Hepatocyte (in vitro differentiated cells): ENCODE measurements at regions not wholly inside any gene's neighbourhood (a gene's known extent, or its start where the extent isn't known, plus 50 kb on each side); places are given as distances from the start of the nearest gene placed in this dataset.

Experiments
- DNase-seq: peaks from one replicate; pipeline ENCODE4 v3.0.0-alpha.2; 2016; ENCODE audit warnings: low spot score
- H2AFZ ChIP-seq: fragments of 200-600 bp; sonication (generic); 2 replicates; pipeline ENCODE4 v1.6.0; 2016; ENCODE audit warnings: antibody characterized with exemption, mild to moderate bottlenecking
- H3K27ac ChIP-seq: fragments of 200-600 bp; sonication (generic); 2 replicates; pipeline ENCODE4 v1.5.1; 2016; ENCODE audit warnings: mild to moderate bottlenecking
- H3K27me3 ChIP-seq: fragments of 200-600 bp; sonication (generic); 2 replicates; pipeline ENCODE4 v1.6.1; 2016
- H3K36me3 ChIP-seq: fragments of 200-600 bp; sonication (generic); replicated peaks from 2 replicates; pipeline ENCODE4 v1.5.1; 2016; ENCODE audit warnings: low read depth; ENCODE audit not compliant: insufficient read depth
- H3K4me1 ChIP-seq: fragments of 200-600 bp; sonication (generic); 2 replicates; pipeline ENCODE4 v1.5.1; 2016; ENCODE audit warnings: mild to moderate bottlenecking, moderate library complexity; ENCODE audit not compliant: insufficient read depth
- H3K4me2 ChIP-seq: fragments of 200-600 bp; sonication (generic); 2 replicates; pipeline ENCODE4 v1.6.0; 2016
- H3K4me3 ChIP-seq: fragments of 200-600 bp; sonication (generic); 2 replicates; pipeline ENCODE4 v1.5.1; 2016; ENCODE audit warnings: mild to moderate bottlenecking
- H3K79me2 ChIP-seq: fragments of 200-600 bp; sonication (generic); 2 replicates; pipeline ENCODE4 v1.6.0; 2017; ENCODE audit warnings: mild to moderate bottlenecking
- H3K9me2 ChIP-seq: fragments of 200-600 bp; sonication (generic); replicated peaks from 2 replicates; pipeline ENCODE4 v1.6.0; 2017; ENCODE audit warnings: mild to moderate bottlenecking; ENCODE audit not compliant: insufficient read depth
- H3K9me3 ChIP-seq: fragments of 200-600 bp; sonication (generic); 2 replicates; pipeline ENCODE4 v1.5.1; 2016; ENCODE audit warnings: low read depth, mild to moderate bottlenecking
- H4K20me1 ChIP-seq: fragments of 200-600 bp; sonication (generic); 2 replicates; pipeline ENCODE4 v1.6.0; 2016; ENCODE audit warnings: mild to moderate bottlenecking; ENCODE audit not compliant: insufficient read depth, poor library complexity, severe bottlenecking
- EZH2 ChIP-seq: fragments of 200-600 bp; sonication (generic); IDR thresholded peaks from 2 replicates; pipeline ENCODE4 v1.6.1; 2016; ENCODE audit warnings: antibody characterized with exemption, mild to moderate bottlenecking, borderline replicate concordance
- EZH2phosphoT487 ChIP-seq: fragments of 200-600 bp; sonication (generic); IDR thresholded peaks from one replicate; pipeline ENCODE4 v1.6.1; 2018; ENCODE audit warnings: antibody characterized with exemption, mild to moderate bottlenecking, low read depth, moderate library complexity; ENCODE audit not compliant: unreplicated experiment, severe bottlenecking
- WGBS: methylation state at CpG from one replicate; pipeline ENCODE4 v1.1.6; 2016; ENCODE audit warnings: low lambda C conversion rate; ENCODE audit errors: missing lambda C conversion rate; 5-methylcytosine and 5-hydroxymethylcytosine counted together
- TF ChIP-seq, protein P1 (sequence below): fragments of 200-600 bp; sonication (generic); IDR thresholded peaks from 2 replicates; pipeline ENCODE4 v1.5.1; 2016; ENCODE audit warnings: antibody characterized with exemption, mild to moderate bottlenecking; ENCODE audit not compliant: poor library complexity

DNA sequence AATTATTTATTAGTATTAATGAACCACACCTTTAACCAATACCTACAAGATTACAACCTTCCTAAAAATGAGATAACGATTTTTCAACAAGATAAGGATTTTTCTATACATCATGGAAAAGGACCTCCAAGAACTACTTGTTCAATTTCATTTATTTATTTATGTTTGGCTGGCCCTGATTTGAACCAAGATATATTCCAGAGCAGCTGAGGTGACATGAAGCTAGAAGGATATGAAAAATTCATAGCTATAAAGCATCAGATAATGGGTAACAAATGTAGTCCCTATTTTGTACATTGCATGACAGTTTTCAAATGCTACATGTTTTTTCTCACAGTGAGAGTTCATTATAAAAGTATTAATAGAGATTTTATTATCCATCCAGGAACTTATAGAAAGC, 798.5 kb upstream of the ARRDC3 start:
- DNase-seq, result no peak
- Histone ChIP-seq H4K20me1 (no peaks in the 10 kb centered on the region), H3K9me3 (no peaks in the 10 kb centered on the region), H3K27me3 (no peaks in the 10 kb centered on the region), H3K79me2 (no peaks in the 10 kb centered on the region), H3K27ac (no peak overlapping the region), H3K4me2 (no peak overlapping the region), H3K36me3 (no peaks in the 10 kb centered on the region), H3K4me1 (no peaks in the 10 kb centered on the region), H3K4me3 (no peak overlapping the region), H2AFZ (no peak overlapping the region), H3K9me2 (no peaks in the 10 kb centered on the region)
- WGBS, result 78% methylated on average over 1 of the region's 1 CpG
- TF ChIP-seq EZH2 (no peak), EZH2phosphoT487 (no peak)
- TF ChIP-seq, protein P1, sequence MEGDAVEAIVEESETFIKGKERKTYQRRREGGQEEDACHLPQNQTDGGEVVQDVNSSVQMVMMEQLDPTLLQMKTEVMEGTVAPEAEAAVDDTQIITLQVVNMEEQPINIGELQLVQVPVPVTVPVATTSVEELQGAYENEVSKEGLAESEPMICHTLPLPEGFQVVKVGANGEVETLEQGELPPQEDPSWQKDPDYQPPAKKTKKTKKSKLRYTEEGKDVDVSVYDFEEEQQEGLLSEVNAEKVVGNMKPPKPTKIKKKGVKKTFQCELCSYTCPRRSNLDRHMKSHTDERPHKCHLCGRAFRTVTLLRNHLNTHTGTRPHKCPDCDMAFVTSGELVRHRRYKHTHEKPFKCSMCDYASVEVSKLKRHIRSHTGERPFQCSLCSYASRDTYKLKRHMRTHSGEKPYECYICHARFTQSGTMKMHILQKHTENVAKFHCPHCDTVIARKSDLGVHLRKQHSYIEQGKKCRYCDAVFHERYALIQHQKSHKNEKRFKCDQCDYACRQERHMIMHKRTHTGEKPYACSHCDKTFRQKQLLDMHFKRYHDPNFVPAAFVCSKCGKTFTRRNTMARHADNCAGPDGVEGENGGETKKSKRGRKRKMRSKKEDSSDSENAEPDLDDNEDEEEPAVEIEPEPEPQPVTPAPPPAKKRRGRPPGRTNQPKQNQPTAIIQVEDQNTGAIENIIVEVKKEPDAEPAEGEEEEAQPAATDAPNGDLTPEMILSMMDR, result no peak

DNA sequence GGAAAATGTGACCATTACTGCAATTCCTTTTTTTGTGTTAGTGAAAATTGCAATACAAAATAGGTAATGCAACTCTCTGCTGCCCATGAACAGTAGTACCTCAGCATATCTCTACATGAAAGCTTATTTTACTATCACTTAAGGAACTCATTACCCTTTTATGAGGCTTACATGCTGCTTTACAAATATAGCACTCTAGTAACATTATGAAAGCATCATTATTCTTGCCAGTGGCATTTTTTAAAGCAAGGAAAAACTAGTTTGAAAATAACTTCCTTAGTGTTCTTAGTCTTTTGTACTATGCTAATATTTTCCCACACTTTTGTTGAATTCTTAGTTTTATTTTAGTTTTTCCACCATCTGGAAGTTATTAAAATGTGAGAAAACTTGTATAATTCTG, 797.3 kb upstream of the ARRDC3 start:
- Histone ChIP-seq H3K4me3 (no peak overlapping the region), H3K36me3 (no peaks in the 10 kb centered on the region), H3K79me2 (no peaks in the 10 kb centered on the region), H3K4me2 (no peak overlapping the region), H2AFZ (no peak overlapping the region), H3K9me2 (no peaks in the 10 kb centered on the region), H3K4me1 (no peaks in the 10 kb centered on the region), H4K20me1 (no peaks in the 10 kb centered on the region), H3K9me3 (no peaks in the 10 kb centered on the region), H3K27me3 (no peaks in the 10 kb centered on the region), H3K27ac (no peak overlapping the region)
- no peak for TF ChIP-seq EZH2
- TF ChIP-seq, protein P1, result no peak
- TF ChIP-seq EZH2phosphoT487, result no peak
- no peak for DNase-seq

DNA sequence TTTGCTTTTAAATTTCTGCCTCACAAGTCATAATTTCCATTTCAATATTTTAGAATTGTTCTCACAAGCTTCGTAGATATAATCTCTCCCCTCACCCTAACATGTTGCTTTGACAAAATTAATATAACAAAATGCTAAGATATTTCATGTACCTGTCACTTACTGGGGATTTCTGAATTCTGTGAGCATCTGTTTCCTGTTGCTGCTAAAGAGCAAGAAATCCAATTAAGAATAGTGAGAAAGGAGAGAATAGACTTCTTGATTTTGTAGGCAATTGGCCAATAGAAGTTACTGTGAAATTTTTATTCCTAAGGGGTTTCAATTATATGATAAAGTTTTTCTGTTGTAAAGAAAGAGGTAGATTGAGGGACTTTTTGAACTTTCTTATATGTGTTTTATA, 796.5 kb upstream of the ARRDC3 start:
- TF ChIP-seq EZH2, result no peak
- no peak for TF ChIP-seq EZH2phosphoT487
- TF ChIP-seq, protein P1, result no peak
- Histone ChIP-seq H3K9me2 (no peaks in the 10 kb centered on the region), H4K20me1 (no peaks in the 10 kb centered on the region), H3K4me1 (no peaks in the 10 kb centered on the region), H3K79me2 (no peaks in the 10 kb centered on the region), H3K27ac (no peak overlapping the region), H3K9me3 (no peaks in the 10 kb centered on the region), H3K4me2 (no peak overlapping the region), H2AFZ (no peak overlapping the region), H3K4me3 (no peak overlapping the region), H3K36me3 (no peaks in the 10 kb centered on the region), H3K27me3 (no peaks in the 10 kb centered on the region)
- 69% methylated on average over 1 of the region's 1 CpG for WGBS
- no peak for DNase-seq

DNA sequence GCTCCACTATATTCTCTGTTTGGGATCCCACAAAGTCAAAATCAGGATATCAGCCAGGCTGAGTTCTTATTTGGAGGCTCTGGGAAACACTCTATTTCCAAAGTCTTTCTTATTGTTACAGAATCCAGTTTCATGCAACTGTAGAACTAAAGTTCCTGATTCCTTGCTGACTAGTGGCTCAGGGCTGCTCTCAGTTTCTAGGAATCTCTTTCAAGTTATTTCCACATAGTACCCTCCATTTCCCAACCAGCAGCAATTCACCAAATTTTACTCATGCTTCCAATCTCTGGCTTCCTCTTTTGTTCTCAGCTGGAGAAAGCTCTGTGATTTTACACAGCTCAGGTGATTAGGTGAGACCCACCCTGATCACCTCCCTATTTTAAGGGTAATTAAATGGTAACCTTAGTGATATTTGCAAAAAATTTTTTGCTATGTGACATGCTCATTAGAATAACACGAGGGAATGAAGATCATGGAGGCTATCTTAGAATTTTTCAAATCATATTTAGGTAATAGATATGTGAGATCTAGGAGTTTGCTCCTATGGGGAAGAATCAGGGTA, 794.9 kb upstream of the ARRDC3 start:
- Histone ChIP-seq H3K4me3 (no peak overlapping the region), H3K27me3 (no peaks in the 10 kb centered on the region), H3K36me3 (no peaks in the 10 kb centered on the region), H3K4me1 (no peaks in the 10 kb centered on the region), H4K20me1 (no peaks in the 10 kb centered on the region), H3K9me3 (no peaks in the 10 kb centered on the region), H3K4me2 (no peak overlapping the region), H3K27ac (no peak overlapping the region), H2AFZ (no peak overlapping the region), H3K9me2 (no peaks in the 10 kb centered on the region), H3K79me2 (no peaks in the 10 kb centered on the region)
- TF ChIP-seq EZH2phosphoT487, result no peak
- TF ChIP-seq EZH2, result no peak
- TF ChIP-seq, protein P1, result no peak
- 60% methylated on average over 1 of the region's 1 CpG for WGBS
- DNase-seq, result no peak
